Lower leg skin (tissue), 3 donors: ENCODE measurements at regions not wholly inside any gene's neighbourhood (a gene's known extent, or its start where the extent isn't known, plus 50 kb on each side); places are given as distances from the start of the nearest gene placed in this dataset.

Source experiments
- POLR2A ChIP-seq, 2 donors: fragments of 450-650 bp; IDR thresholded peaks; one replicate each; pipeline ENCODE4 v1.6.1; 2016 to 2017; ENCODE audit warnings: antibody characterized with exemption in 2 of 2, mild to moderate bottlenecking in 1 of 2, moderate library complexity in 1 of 2
- TF ChIP-seq, protein P1 (sequence below), 3 donors: fragments of 450-650 bp; IDR thresholded peaks; one replicate each; pipeline ENCODE4 v1.5.1; 2016; ENCODE audit warnings: antibody characterized with exemption in 3 of 3, mild to moderate bottlenecking in 3 of 3, moderate library complexity in 2 of 3

DNA sequence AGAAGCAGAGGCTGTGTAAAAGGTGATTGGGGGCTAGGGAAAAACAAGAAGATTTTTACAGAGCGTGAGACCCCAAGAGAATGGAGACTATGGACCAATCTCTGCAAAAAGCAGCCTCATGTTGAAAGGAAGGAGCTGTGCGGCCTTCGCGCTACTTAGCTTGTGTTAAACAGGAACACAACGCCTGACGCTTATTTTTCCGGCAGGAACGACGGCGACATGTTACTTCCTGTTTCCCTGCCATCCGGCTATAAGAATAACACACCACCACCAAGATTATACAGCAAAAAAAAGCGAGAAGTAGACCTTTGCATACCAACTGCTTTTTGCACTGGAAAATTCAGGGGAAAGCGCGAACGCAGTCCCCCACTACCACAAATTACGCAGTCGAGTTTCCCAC, 272.7 kb downstream of the FAM72C start:
- TF ChIP-seq, protein P1, sequence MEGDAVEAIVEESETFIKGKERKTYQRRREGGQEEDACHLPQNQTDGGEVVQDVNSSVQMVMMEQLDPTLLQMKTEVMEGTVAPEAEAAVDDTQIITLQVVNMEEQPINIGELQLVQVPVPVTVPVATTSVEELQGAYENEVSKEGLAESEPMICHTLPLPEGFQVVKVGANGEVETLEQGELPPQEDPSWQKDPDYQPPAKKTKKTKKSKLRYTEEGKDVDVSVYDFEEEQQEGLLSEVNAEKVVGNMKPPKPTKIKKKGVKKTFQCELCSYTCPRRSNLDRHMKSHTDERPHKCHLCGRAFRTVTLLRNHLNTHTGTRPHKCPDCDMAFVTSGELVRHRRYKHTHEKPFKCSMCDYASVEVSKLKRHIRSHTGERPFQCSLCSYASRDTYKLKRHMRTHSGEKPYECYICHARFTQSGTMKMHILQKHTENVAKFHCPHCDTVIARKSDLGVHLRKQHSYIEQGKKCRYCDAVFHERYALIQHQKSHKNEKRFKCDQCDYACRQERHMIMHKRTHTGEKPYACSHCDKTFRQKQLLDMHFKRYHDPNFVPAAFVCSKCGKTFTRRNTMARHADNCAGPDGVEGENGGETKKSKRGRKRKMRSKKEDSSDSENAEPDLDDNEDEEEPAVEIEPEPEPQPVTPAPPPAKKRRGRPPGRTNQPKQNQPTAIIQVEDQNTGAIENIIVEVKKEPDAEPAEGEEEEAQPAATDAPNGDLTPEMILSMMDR (IDR thresholded peaks at IDR 0.05), result no peak
- no peak for TF ChIP-seq POLR2A (IDR thresholded peaks at IDR 0.05)
